IPS-11a (cell line): ENCODE measurements at regions not wholly inside any gene's neighbourhood (a gene's known extent, or its start where the extent isn't known, plus 50 kb on each side); places are given as distances from the start of the nearest gene placed in this dataset.

Experiments used
- H3K4me3 ChIP-seq: one replicate; pipeline ENCODE4 v1.5.1; 2013; ENCODE audit warnings: low read depth, low read length, control low read depth

- H3K4me3 ChIP-seq: no peak overlapping the region
These were observed 1139.1 kb downstream of the CDH11 start for GRCh38 chr16:63982741-63983140.

GRCh38 chr16:63982110-63982509, 1139.8 kb downstream of the CDH11 start:
- no peak overlapping the region for H3K4me3 ChIP-seq

DNA sequence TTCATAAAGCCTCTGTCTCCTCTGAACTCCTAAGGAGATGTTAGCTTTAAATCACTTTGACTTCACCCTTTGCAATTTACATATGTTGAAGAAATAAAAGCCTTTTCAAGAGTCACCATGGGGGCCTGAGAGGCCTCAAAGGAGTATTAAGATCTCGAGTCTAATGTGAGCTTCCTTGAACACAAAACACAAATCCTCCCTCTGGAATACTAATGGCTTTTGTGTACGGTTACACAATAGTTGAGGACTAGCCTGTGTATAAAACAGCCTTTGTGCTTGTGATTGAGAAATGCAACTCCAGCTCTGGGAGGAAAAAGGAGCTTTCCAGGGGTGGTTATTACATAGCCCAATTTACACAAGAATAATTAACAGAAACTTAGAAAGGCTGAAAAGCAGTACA, 1140.2 kb downstream of the CDH11 start:
- no peak overlapping the region for H3K4me3 ChIP-seq

GRCh38 chr16:63980763-63981162, 1141.1 kb downstream of the CDH11 start:
- H3K4me3 ChIP-seq: no peak overlapping the region

DNA sequence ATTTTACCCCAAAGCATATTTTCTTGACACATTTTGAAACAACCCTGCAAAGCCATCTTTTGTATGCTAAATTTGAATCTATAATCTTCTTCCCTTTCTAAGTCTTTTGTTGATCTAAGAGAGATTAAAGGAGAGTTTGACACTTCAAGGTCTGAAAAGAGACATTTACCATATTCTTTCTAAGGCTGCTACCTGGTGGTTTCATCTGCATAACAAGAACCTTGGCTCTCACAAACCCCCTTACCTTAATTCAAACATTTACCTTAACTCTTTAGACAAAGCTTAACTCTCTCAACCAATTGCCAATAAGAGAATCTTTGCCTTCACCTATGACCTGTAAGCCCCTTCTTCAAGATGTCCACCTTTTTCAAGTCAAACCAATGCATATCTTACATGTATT, 1143.6 kb downstream of the CDH11 start:
- no peak overlapping the region for H3K4me3 ChIP-seq

GRCh38 chr16:63976345-63976744, 1145.5 kb downstream of the CDH11 start:
- H3K4me3 ChIP-seq: no peak overlapping the region

DNA sequence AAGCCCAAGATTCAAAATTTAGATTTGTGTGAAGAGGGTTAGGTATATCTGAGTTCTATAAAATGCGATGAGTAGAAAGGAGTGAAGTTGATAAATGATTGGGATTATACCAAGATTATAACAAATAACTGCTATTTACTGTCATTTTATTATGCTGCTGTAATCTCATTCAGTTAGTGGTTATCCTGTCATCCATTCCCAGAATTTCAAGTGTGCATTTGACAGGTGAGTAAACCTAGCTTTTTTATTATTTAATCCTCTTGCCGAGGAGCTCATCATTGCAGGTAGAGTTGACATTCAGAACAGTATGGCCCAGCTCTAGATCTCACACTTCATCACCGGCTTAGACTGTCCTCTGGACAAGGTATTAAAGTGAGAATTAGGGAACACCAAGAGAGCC, 1146.2 kb downstream of the CDH11 start:
- H3K4me3 ChIP-seq: no peak overlapping the region

- H3K4me3 ChIP-seq: no peak overlapping the region
These were observed 1153.9 kb downstream of the CDH11 start for GRCh38 chr16:63967966-63968365.

DNA sequence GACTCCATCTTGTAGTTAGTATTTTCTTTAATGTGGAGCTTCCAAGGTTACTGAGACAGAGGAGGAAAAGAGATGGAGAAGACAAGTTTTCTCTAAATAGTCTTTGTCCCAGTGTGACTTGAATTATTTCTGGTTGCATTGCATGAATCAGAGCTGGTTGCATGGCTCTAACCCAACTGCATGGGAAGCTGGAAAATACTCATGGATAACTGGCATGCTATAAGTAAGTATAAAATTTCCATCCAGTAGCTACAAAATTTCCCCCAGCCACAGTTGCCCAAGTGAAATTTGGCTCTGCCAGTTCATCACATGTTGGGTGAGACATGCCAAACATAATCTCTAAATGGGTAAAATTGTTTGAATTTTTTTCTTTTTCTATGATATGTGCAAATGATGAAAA, 1161.5 kb downstream of the CDH11 start:
- H3K4me3 ChIP-seq: no peak overlapping the region

GRCh38 chr16:63947022-63947421, 1174.8 kb downstream of the CDH11 start:
- no peak overlapping the region for H3K4me3 ChIP-seq

DNA sequence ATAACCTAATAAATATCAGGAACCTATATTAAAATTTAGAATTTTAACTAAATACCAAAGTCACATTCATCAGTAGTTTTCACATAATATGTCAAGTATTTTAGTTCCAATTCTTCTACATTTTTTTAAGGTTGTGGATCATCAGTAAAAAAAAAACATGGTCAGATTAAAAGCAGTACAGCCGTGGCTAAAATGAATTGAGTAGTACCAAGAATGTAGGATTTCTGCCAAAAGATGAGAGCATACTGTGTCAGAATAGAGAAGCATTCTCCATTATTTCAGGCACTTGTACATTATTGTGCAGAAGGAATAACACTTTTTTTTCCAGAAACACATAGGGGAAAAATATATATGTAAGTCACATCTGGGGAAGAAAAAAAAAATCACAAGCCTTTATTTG, 1176.1 kb downstream of the CDH11 start:
- H3K4me3 ChIP-seq: no peak overlapping the region

DNA sequence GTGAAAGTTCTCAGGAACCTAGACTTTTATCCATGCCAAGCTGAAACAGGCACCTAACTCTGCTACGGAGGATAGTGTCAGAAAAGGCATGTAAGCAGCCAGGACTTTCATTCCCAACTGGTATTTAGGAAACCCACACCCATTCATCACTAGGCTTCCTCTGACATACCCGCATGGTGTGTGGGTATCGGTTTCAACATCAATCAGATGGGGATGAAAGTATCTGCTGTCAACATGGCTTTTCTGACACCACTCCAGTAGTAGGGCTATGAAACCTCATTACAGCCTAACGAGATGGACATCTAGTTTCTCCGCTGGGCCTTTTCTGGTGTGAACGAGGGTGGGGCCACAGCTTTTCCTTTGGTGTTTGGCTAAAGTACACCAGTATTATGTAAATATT, 1178.3 kb downstream of the CDH11 start:
- H3K4me3 ChIP-seq: no peak overlapping the region

GRCh38 chr16:63938661-63939060, 1183.2 kb downstream of the CDH11 start:
- no peak overlapping the region for H3K4me3 ChIP-seq

DNA sequence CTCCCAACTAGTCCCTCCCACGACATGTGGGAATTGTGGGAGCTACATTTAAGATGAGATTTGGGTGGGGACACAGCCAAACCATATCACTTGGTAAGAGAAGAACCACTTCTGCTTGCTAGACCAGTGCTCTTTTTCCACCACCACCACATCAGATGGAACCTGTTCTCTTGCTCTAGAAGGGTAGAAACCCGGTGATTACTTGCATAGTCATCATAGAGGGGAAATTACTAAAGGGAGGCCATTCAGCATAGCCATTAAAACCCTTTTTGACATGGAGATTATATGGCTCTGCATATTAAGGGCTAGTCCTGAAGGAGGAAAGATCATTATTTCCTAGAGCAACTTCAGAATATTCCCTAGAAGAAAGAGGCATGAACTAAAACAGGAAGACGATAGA, 1188.0 kb downstream of the CDH11 start:
- H3K4me3 ChIP-seq: no peak overlapping the region

DNA sequence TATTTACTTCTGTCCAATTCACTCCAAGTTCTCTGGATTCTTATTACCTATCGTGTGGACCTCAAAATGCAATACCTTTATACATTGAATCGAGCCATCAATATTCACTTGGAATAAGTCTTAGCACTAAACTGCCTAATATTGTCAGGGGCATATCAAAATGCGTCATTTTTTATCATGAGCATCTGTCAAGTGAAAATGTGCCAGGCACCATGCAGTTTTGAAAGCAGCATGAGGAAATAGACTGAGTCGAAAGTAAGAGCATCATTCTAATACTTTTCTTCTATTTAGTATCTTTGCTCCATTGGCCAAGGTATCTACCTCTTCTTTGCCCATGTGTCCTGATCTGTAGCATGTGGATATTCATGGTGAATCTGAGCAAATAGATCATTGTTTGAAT, 1193.4 kb downstream of the CDH11 start:
- H3K4me3 ChIP-seq: no peak overlapping the region

- H3K4me3 ChIP-seq: no peak overlapping the region
These were observed 1196.6 kb downstream of the CDH11 start for GRCh38 chr16:63925221-63925620.

GRCh38 chr16:63922560-63922959, 1199.3 kb downstream of the CDH11 start:
- H3K4me3 ChIP-seq: no peak overlapping the region

- H3K4me3 ChIP-seq: no peak overlapping the region
These were observed 1200.0 kb downstream of the CDH11 start for GRCh38 chr16:63921737-63922295.

DNA sequence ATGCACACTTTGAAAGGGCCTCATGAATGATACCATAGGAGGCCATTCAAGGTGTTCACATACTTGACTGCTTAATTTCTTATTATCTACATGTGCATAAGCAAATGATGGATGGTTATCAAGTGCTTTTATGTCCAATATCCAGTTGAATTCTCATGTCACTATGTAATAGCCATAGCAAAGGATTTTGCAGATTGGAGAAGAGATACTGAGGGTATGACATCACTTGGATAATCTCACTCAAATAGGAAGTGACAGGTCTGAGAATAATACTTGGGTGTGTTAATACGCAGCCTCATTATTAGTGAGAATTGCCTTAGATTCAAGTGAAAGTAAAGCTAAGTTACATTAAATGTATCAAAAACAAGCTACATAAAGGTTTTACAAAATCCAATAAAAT, 1208.6 kb downstream of the CDH11 start:
- no peak overlapping the region for H3K4me3 ChIP-seq

GRCh38 chr16:63907251-63907650, 1214.6 kb downstream of the CDH11 start:
- H3K4me3 ChIP-seq: no peak overlapping the region

- H3K4me3 ChIP-seq: no peak overlapping the region
These were observed 1216.9 kb downstream of the CDH11 start for GRCh38 chr16:63904930-63905329.

DNA sequence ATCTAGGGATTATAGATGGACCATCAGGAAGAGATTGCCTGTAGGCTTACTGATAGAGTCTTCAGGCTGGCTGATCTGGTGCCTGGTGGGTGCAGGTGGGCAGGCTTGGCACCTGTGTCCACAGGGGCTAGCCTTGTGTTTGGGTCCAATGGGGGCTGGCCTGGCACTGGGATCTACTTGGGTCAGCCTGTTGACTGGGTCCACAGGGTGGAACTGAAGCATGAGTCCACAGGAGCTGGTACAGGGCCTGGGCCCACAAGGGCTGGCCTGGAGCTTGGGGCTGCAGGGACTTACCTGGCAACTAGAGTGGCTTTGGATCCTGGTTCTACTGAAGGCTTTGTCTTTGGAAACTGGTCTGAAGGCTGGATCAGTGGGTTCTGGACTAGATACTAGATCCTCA, 1217.7 kb downstream of the CDH11 start:
- H3K4me3 ChIP-seq: no peak overlapping the region

- H3K4me3 ChIP-seq: no peak overlapping the region
These were observed 1225.3 kb downstream of the CDH11 start for GRCh38 chr16:63896383-63897109.
